Mesenchymal stem cell (in vitro differentiated cells and primary cell): ENCODE measurements at regions not wholly inside any gene's neighbourhood (a gene's known extent, or its start where the extent isn't known, plus 50 kb on each side); places are given as distances from the start of the nearest gene placed in this dataset.
A peak's percentile ranks its signal among the peaks of the same experiment; 100 is the strongest.

Experiments
- DNase-seq: peaks from one replicate; pipeline ENCODE4 v3.0.0-alpha.2; 2013
- H2AFZ ChIP-seq: one replicate; pipeline ENCODE4 v1.6.1; 2013; ENCODE audit warnings: low read depth, mild to moderate bottlenecking, control low read depth, inconsistent platforms, low read length, moderate library complexity
- H2AK5ac ChIP-seq: 2 replicates; pipeline ENCODE4 v1.6.1; 2013; ENCODE audit warnings: low read length, moderate library complexity, mild to moderate bottlenecking, inconsistent platforms; ENCODE audit not compliant: severe bottlenecking
- H2BK120ac ChIP-seq: one replicate; pipeline ENCODE4 v1.6.1; 2013; ENCODE audit warnings: low read depth, mild to moderate bottlenecking, inconsistent platforms, low read length, moderate library complexity
- H2BK12ac ChIP-seq, 2 experiments: one replicate each; pipeline ENCODE4 v1.6.1; 2013; ENCODE audit warnings: inconsistent platforms in 2 of 2, low read length in 2 of 2, mild to moderate bottlenecking in 2 of 2, moderate library complexity in 2 of 2, control low read depth in 1 of 2
- H2BK15ac ChIP-seq: one replicate; pipeline ENCODE4 v1.6.1; 2013; ENCODE audit warnings: mild to moderate bottlenecking, low read depth, inconsistent platforms; ENCODE audit not compliant: poor library complexity, severe bottlenecking
- H2BK5ac ChIP-seq: 2 replicates; pipeline ENCODE4 v1.6.1; 2013; ENCODE audit warnings: low read depth, mild to moderate bottlenecking, low read length, control low read depth, inconsistent platforms; ENCODE audit not compliant: poor library complexity, severe bottlenecking
- H3K14ac ChIP-seq, 2 experiments: one replicate each; pipeline ENCODE4 v1.6.1; 2013; ENCODE audit warnings: inconsistent platforms in 2 of 2, low read length in 2 of 2, control low read depth in 1 of 2, mild to moderate bottlenecking in 1 of 2, moderate library complexity in 1 of 2
- H3K18ac ChIP-seq, 2 experiments: one replicate each; pipeline ENCODE4 v1.6.1; 2013; ENCODE audit warnings: inconsistent platforms in 2 of 2, low read length in 2 of 2, control low read depth in 1 of 2, low read depth in 1 of 2, mild to moderate bottlenecking in 1 of 2
- H3K23ac ChIP-seq, 2 experiments: one replicate each; pipeline ENCODE4 v1.6.1; 2013; ENCODE audit warnings: inconsistent platforms in 2 of 2, low read length in 2 of 2, mild to moderate bottlenecking in 2 of 2, moderate library complexity in 2 of 2, control low read depth in 1 of 2
- H3K27ac ChIP-seq: 2 replicates; pipeline ENCODE4 v1.5.1; 2013; ENCODE audit warnings: mild to moderate bottlenecking, moderate library complexity, low read length, control low read depth, inconsistent platforms; ENCODE audit not compliant: poor library complexity, severe bottlenecking
- H3K27me3 ChIP-seq, 2 experiments: 2 replicates each; pipeline versions ENCODE4 v1.6.1 to v1.7.0; 2013; ENCODE audit warnings: low read length in 2 of 2, mild to moderate bottlenecking in 2 of 2, moderate library complexity in 2 of 2, control low read depth in 1 of 2, inconsistent platforms in 1 of 2; ENCODE audit not compliant: control insufficient read depth in 1 of 2, insufficient read depth in 1 of 2
- H3K36me3 ChIP-seq, 2 experiments: 2 replicates each; pipeline versions ENCODE4 v1.6.1 to v1.7.0; 2013; ENCODE audit warnings: low read length in 2 of 2, control low read depth in 1 of 2, inconsistent platforms in 1 of 2, low read depth in 1 of 2, mild to moderate bottlenecking in 1 of 2; ENCODE audit not compliant: insufficient read depth in 2 of 2, control insufficient read depth in 1 of 2
- H3K4ac ChIP-seq, 2 experiments: one replicate each; pipeline ENCODE4 v1.6.1; 2013; ENCODE audit warnings: inconsistent platforms in 2 of 2, low read length in 2 of 2, mild to moderate bottlenecking in 2 of 2, moderate library complexity in 2 of 2, control low read depth in 1 of 2, low read depth in 1 of 2
- H3K4me1 ChIP-seq: 2 replicates; pipeline ENCODE4 v1.6.1; 2013; ENCODE audit warnings: low read depth, low read length, control low read depth; ENCODE audit not compliant: control insufficient read depth, insufficient read depth
- H3K4me2 ChIP-seq: 2 replicates; pipeline ENCODE4 v1.6.1; 2013; ENCODE audit warnings: low read length, mild to moderate bottlenecking, inconsistent platforms; ENCODE audit not compliant: poor library complexity, severe bottlenecking
- H3K4me3 ChIP-seq, 2 experiments: 2 replicates each; pipeline versions ENCODE4 v1.5.1 to v1.7.0; 2013; ENCODE audit warnings: low read length in 2 of 2, mild to moderate bottlenecking in 2 of 2, control low read depth in 1 of 2, low read depth in 1 of 2; ENCODE audit not compliant: insufficient read depth in 1 of 2
- H3K79me1 ChIP-seq: replicated peaks from 2 replicates; pipeline ENCODE4 v1.6.1; 2013; ENCODE audit warnings: mild to moderate bottlenecking, control low read depth, low read length, inconsistent platforms; ENCODE audit not compliant: poor library complexity, severe bottlenecking
- H3K9ac ChIP-seq: 2 replicates; pipeline ENCODE4 v1.7.0; 2013; ENCODE audit warnings: mild to moderate bottlenecking, low read length, moderate library complexity
- H3K9me3 ChIP-seq: 2 replicates; pipeline ENCODE4 v1.7.0; 2013; ENCODE audit warnings: mild to moderate bottlenecking, low read length; ENCODE audit not compliant: control insufficient read depth
- H4K8ac ChIP-seq: one replicate; pipeline ENCODE4 v1.6.1; 2013; ENCODE audit warnings: inconsistent platforms, mild to moderate bottlenecking, low read length, moderate library complexity
- H4K91ac ChIP-seq: one replicate; pipeline ENCODE4 v1.6.1; 2013; ENCODE audit warnings: mild to moderate bottlenecking, low read length, inconsistent platforms
- WGBS: methylation state at CpG from one replicate; pipeline ENCODE4 v1.1.7; 2013; ENCODE audit warnings: mixed read lengths; 5-methylcytosine and 5-hydroxymethylcytosine counted together

- Histone ChIP-seq H2BK120ac (no peak overlapping the region), H3K9me3 (no peaks in the 10 kb centered on the region), H3K4me2 (no peak overlapping the region), H3K23ac (no peak overlapping the region), H2BK5ac (no peak overlapping the region), H3K36me3 (no peaks in the 10 kb centered on the region), H3K18ac (no peak overlapping the region), H3K4me3 (no peak overlapping the region), H2AK5ac (no peak overlapping the region), H3K27me3 (peaks cover 0 to 5% of the 10 kb centered on the region in 2 experiments), H3K14ac (no peak overlapping the region), H4K8ac (no peak overlapping the region), H3K4me1 (peaks cover 3% of the 10 kb centered on the region), H3K9ac (no peak overlapping the region), H3K79me1 (no peaks in the 10 kb centered on the region), H2BK15ac (no peak overlapping the region), H3K4ac (no peak overlapping the region), H4K91ac (no peak overlapping the region), H3K27ac (no peak overlapping the region), H2BK12ac (no peak overlapping the region), H2AFZ (no peak overlapping the region)
- WGBS = 83% methylated on average over 2 of the region's 2 CpGs
- DNase-seq = no peak
Measured at GRCh38 chr4:55731959-55732358, 87.6 kb upstream of the EXOC1L start.

GRCh38 chr4:55732864-55733263 is 86.7 kb upstream of the EXOC1L start:
- H3K18ac ChIP-seq = no peak overlapping the region
- peaks cover 3% of the 10 kb centered on the region for H3K4me1 ChIP-seq
- no peak overlapping the region for H2BK120ac ChIP-seq
- no peak overlapping the region for H3K9ac ChIP-seq
- H3K36me3 ChIP-seq = no peaks in the 10 kb centered on the region
- no peak overlapping the region for H3K27ac ChIP-seq
- H2AFZ ChIP-seq = no peak overlapping the region
- no peak overlapping the region for H3K4me2 ChIP-seq
- H3K14ac ChIP-seq = no peak overlapping the region
- H2BK15ac ChIP-seq = no peak overlapping the region
- no peaks in the 10 kb centered on the region for H3K79me1 ChIP-seq
- 80% methylated on average over 2 of the region's 3 CpGs for WGBS
- no peak for DNase-seq
- peaks cover 0 to 5% of the 10 kb centered on the region in 2 experiments for H3K27me3 ChIP-seq
- no peak overlapping the region for H2BK12ac ChIP-seq
- H3K4me3 ChIP-seq = no peak overlapping the region
- H4K91ac ChIP-seq = no peak overlapping the region
- H4K8ac ChIP-seq = no peak overlapping the region
- no peaks in the 10 kb centered on the region for H3K9me3 ChIP-seq
- no peak overlapping the region for H3K4ac ChIP-seq
- H3K23ac ChIP-seq = no peak overlapping the region
- no peak overlapping the region for H2BK5ac ChIP-seq
- no peak overlapping the region for H2AK5ac ChIP-seq

GRCh38 chr4:55733932-55734331 is 85.7 kb upstream of the EXOC1L start:
- Histone ChIP-seq H2AK5ac (no peak overlapping the region), H2BK5ac (no peak overlapping the region), H2BK15ac (no peak overlapping the region), H3K4me1 (peaks cover 3% of the 10 kb centered on the region), H3K36me3 (no peaks in the 10 kb centered on the region), H2AFZ (no peak overlapping the region), H3K23ac (no peak overlapping the region), H3K27ac (no peak overlapping the region), H3K4me2 (no peak overlapping the region), H2BK12ac (no peak overlapping the region), H3K9ac (no peak overlapping the region), H3K4ac (no peak overlapping the region), H2BK120ac (no peak overlapping the region), H4K8ac (peak overlapping the region; percentile 12), H3K9me3 (no peaks in the 10 kb centered on the region), H4K91ac (no peak overlapping the region), H3K14ac (no peak overlapping the region), H3K79me1 (no peaks in the 10 kb centered on the region), H3K27me3 (peaks cover 0 to 5% of the 10 kb centered on the region in 2 experiments), H3K4me3 (no peak overlapping the region), H3K18ac (no peak overlapping the region)
- 68% methylated on average over 2 of the region's 2 CpGs for WGBS
- DNase-seq = peak; percentile 34

- Histone ChIP-seq H3K18ac (no peak overlapping the region), H2AFZ (no peak overlapping the region), H4K8ac (no peak overlapping the region), H4K91ac (no peak overlapping the region), H2BK15ac (no peak overlapping the region), H3K9me3 (no peaks in the 10 kb centered on the region), H3K4me3 (no peak overlapping the region), H3K9ac (no peak overlapping the region), H2BK12ac (no peak overlapping the region), H3K4me2 (no peak overlapping the region), H3K14ac (no peak overlapping the region), H2BK5ac (no peak overlapping the region), H3K27ac (no peak overlapping the region), H3K4me1 (peaks cover 3% of the 10 kb centered on the region), H2AK5ac (no peak overlapping the region), H3K79me1 (no peaks in the 10 kb centered on the region), H2BK120ac (no peak overlapping the region), H3K23ac (no peak overlapping the region), H3K36me3 (no peaks in the 10 kb centered on the region), H3K27me3 (no peaks in the 10 kb centered on the region), H3K4ac (no peak overlapping the region)
- WGBS = 61% methylated on average over 3 of the region's 3 CpGs
- no peak for DNase-seq
Measured at GRCh38 chr4:55736605-55737183, 82.9 kb upstream of the EXOC1L start.
